ENCODE measurements at regions not wholly inside any gene's neighbourhood (a gene's known extent, or its start where the extent isn't known, plus 50 kb on each side); places are given as distances from the start of the nearest gene placed in this dataset.

DNA sequence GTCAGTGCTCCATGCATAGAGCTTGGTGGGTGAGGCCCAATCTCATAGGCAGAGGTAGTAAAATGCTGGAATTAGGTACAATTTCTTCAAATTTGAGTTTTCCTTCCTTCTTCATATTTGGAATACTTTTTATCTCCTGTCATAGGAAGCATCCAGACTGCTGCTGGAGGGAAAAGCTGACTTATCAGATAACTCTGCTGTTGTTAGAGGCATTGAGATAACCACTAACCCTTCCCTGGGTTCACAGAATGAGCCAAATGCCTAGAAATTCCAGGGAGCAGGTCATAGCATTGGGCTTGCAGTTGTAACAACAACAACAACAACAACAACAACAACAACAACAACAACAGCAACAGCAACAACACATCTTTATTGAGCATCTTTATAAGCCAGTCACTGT lies 332.7 kb downstream of the PDCD6IP start:
- H3K36me3 ChIP-seq (ENCODE audit: control insufficient read depth in 2 of 2, extremely low read depth in 1 of 2, insufficient read depth in 2 of 2, low read length in 2 of 2), result no peaks in the 10 kb centered on the region
- FAIRE-seq, result no peak
- CTCF ChIA-PET, result interaction anchor here (2.0 kb wide), 1 partner anchor 24 kb away, joined by 5 read pairs; no protein-coding TSS in a partner anchor

DNA sequence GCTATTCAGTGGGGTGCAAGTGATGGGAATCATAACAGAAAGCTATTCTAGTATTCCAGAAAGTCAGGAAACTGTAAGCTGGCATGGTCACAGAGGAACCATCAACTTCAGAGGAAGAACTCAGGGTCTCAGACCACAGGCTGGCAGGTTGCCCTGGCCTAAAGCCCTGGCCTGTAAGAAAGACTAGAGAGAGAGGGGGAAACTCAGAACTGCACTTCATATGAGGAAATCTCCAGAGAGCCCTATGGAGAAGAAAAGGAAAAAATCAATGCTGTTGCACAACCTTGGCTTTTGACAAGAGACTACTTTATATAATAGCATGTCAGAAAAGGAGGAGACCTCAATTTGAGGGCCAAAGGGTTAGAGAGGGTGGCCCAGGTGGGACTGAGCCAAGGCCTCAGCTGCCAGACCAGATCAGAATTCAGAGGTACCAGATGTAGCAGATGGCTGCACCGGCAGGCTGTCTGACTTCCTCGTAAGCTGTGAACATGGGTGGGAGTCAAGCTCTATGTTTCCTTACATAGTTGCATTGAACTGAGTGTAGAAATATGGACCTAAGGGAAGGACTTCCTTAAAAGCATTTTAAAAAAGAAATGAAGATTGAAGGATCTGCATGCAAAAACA lies 333.8 kb downstream of the PDCD6IP start:
- Histone ChIP-seq H3K36me3 (ENCODE audit: control insufficient read depth in 2 of 2, extremely low read depth in 1 of 2, insufficient read depth in 2 of 2, low read length in 2 of 2) (no peaks in the 10 kb centered on the region), H3K27me3 (ENCODE audit: control insufficient read depth in 2 of 2, insufficient read depth in 2 of 2, low read length in 2 of 2) (no peaks in the 10 kb centered on the region), H3K4me1 (ENCODE audit: control insufficient read depth, extremely low read depth, insufficient read depth, low read length) (no peaks in the 10 kb centered on the region), H3K9me1 (replicated peaks; ENCODE audit: control insufficient read depth, extremely low read depth, insufficient read depth, low read length) (no peaks in the 10 kb centered on the region), H2AFZ (ENCODE audit: low read depth, low read length) (no peak overlapping the region), H3K9ac (replicated peaks; ENCODE audit: extremely low read depth, insufficient read depth, low read length) (no peak overlapping the region), H3K27ac (ENCODE audit: insufficient read depth, low read depth, low read length) (no peak overlapping the region), H4K20me1 (replicated peaks; ENCODE audit: control insufficient read depth, extremely low read depth, insufficient read depth, low read length) (no peaks in the 10 kb centered on the region), H3K79me2 (ENCODE audit: control insufficient read depth, insufficient read depth, low read length) (no peaks in the 10 kb centered on the region), H3K9me3 (replicated peaks; ENCODE audit: control insufficient read depth, insufficient read depth, low read length) (no peaks in the 10 kb centered on the region), H3K4me2 (ENCODE audit: insufficient read depth, low read length) (no peak overlapping the region), H3K4me3 (replicated peaks in 1 of 3; ENCODE audit: insufficient read depth in 1 of 3, low read depth in 1 of 3, low read length in 3 of 3) (no peak overlapping the region)
- TF ChIP-seq POLR2A (IDR thresholded peaks at IDR 0.05; ENCODE audit: low read depth, low read length) (no peak), MYC (IDR thresholded peaks at IDR 0.05; ENCODE audit: low read depth, low read length) (no peak), GATA2 (IDR thresholded peaks at IDR 0.05; ENCODE audit: insufficient read depth, insufficient read length, low read depth, low read length) (no peak), JUN (IDR thresholded peaks at IDR 0.05; ENCODE audit: borderline replicate concordance, insufficient read depth, insufficient read length, low read depth) (no peak), POLR2AphosphoS5 (IDR thresholded peaks at IDR 0.05; ENCODE audit: insufficient read depth, low read depth, low read length) (no peak), FOS (IDR thresholded peaks at IDR 0.05; ENCODE audit: borderline replicate concordance, insufficient read depth, low read length) (no peak)
- TF ChIP-seq, protein P1, sequence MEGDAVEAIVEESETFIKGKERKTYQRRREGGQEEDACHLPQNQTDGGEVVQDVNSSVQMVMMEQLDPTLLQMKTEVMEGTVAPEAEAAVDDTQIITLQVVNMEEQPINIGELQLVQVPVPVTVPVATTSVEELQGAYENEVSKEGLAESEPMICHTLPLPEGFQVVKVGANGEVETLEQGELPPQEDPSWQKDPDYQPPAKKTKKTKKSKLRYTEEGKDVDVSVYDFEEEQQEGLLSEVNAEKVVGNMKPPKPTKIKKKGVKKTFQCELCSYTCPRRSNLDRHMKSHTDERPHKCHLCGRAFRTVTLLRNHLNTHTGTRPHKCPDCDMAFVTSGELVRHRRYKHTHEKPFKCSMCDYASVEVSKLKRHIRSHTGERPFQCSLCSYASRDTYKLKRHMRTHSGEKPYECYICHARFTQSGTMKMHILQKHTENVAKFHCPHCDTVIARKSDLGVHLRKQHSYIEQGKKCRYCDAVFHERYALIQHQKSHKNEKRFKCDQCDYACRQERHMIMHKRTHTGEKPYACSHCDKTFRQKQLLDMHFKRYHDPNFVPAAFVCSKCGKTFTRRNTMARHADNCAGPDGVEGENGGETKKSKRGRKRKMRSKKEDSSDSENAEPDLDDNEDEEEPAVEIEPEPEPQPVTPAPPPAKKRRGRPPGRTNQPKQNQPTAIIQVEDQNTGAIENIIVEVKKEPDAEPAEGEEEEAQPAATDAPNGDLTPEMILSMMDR (IDR thresholded peaks at IDR 0.05; ENCODE audit: extremely low read depth in 1 of 2, insufficient read depth in 1 of 2, low read depth in 1 of 2, low read length in 2 of 2), result no peak
- dilution Hi-C loops (cut with MboI; ENCODE audit: extremely low pct_ligation_motif_present, low sequenced_read_pairs) (no loop called here), intact Hi-C loops (cut with micrococcal nuclease) (no loop called here)
- DNase-seq (ENCODE audit: low read depth, low spot score) (peak; percentile 21), FAIRE-seq (no peak)
- ChIA-PET POLR2A (no interaction called here), CTCF (interaction anchor here (2.0 kb wide), 1 partner anchor 26 kb away, joined by 5 read pairs; no protein-coding TSS in a partner anchor)
- no TSS peak for BruUV-seq (replicated peaks)

More for the DNA sequence above, 332.7 kb downstream of the PDCD6IP start:
- TF ChIP-seq, protein P1 (IDR thresholded peaks at IDR 0.05; ENCODE audit: extremely low read depth in 1 of 2, insufficient read depth in 1 of 2, low read depth in 1 of 2, low read length in 2 of 2), result no peak
- TF ChIP-seq FOS (IDR thresholded peaks at IDR 0.05; ENCODE audit: borderline replicate concordance, insufficient read depth, low read length), result no peak
- Histone ChIP-seq H3K9me1 (replicated peaks; ENCODE audit: control insufficient read depth, extremely low read depth, insufficient read depth, low read length) (no peaks in the 10 kb centered on the region), H3K9me3 (replicated peaks; ENCODE audit: control insufficient read depth, insufficient read depth, low read length) (no peaks in the 10 kb centered on the region), H2AFZ (ENCODE audit: low read depth, low read length) (no peak overlapping the region), H3K79me2 (ENCODE audit: control insufficient read depth, insufficient read depth, low read length) (no peaks in the 10 kb centered on the region), H3K4me1 (ENCODE audit: control insufficient read depth, extremely low read depth, insufficient read depth, low read length) (no peaks in the 10 kb centered on the region), H3K9ac (replicated peaks; ENCODE audit: extremely low read depth, insufficient read depth, low read length) (no peak overlapping the region), H3K4me3 (replicated peaks in 1 of 3; ENCODE audit: insufficient read depth in 1 of 3, low read depth in 1 of 3, low read length in 3 of 3) (no peak overlapping the region), H3K27me3 (ENCODE audit: control insufficient read depth in 2 of 2, insufficient read depth in 2 of 2, low read length in 2 of 2) (no peaks in the 10 kb centered on the region), H4K20me1 (replicated peaks; ENCODE audit: control insufficient read depth, extremely low read depth, insufficient read depth, low read length) (no peaks in the 10 kb centered on the region), H3K27ac (ENCODE audit: insufficient read depth, low read depth, low read length) (no peak overlapping the region), H3K4me2 (ENCODE audit: insufficient read depth, low read length) (no peak overlapping the region)
- POLR2A ChIA-PET, result no interaction called here
- no peak for DNase-seq (ENCODE audit: low read depth, low spot score)
- BruUV-seq (replicated peaks), result no TSS peak
- intact Hi-C loops (cut with micrococcal nuclease) (no loop called here), dilution Hi-C loops (cut with MboI; ENCODE audit: extremely low pct_ligation_motif_present, low sequenced_read_pairs) (no loop called here)

Measured in endothelial cell of umbilical vein (primary cell).